HUES48 (cell line): ENCODE measurements at regions not wholly inside any gene's neighbourhood (a gene's known extent, or its start where the extent isn't known, plus 50 kb on each side); places are given as distances from the start of the nearest gene placed in this dataset.
"Not testable (repeated sequence)": the region's sequence is repeated elsewhere in the genome, so short reads cannot be mapped to it uniquely, and the experiment has no call there.

Experiments used
- H3K27ac ChIP-seq: one replicate; pipeline ENCODE4 v1.7.0; 2013; ENCODE audit warnings: low read depth, low read length, inconsistent platforms
- H3K27me3 ChIP-seq: 2 replicates; pipeline ENCODE4 v1.6.1; 2013; ENCODE audit warnings: mild to moderate bottlenecking, low read length; ENCODE audit not compliant: control insufficient read depth, insufficient read depth
- H3K36me3 ChIP-seq: 2 replicates; pipeline ENCODE4 v1.6.1; 2013; ENCODE audit warnings: low read length; ENCODE audit not compliant: control insufficient read depth, insufficient read depth
- H3K4me1 ChIP-seq: 2 replicates; pipeline ENCODE4 v1.6.1; 2013; ENCODE audit warnings: mild to moderate bottlenecking, low read length; ENCODE audit not compliant: control insufficient read depth, insufficient read depth
- H3K4me3 ChIP-seq: 2 replicates; pipeline ENCODE4 v1.5.1; 2013; ENCODE audit warnings: mild to moderate bottlenecking, low read depth, low read length
- H3K9ac ChIP-seq: 2 replicates; pipeline ENCODE4 v1.6.1; 2013; ENCODE audit warnings: mild to moderate bottlenecking, low read depth, low read length, moderate library complexity
- H3K9me3 ChIP-seq: 2 replicates; pipeline ENCODE4 v1.6.1; 2013; ENCODE audit warnings: low read length; ENCODE audit not compliant: control insufficient read depth, insufficient read depth

DNA sequence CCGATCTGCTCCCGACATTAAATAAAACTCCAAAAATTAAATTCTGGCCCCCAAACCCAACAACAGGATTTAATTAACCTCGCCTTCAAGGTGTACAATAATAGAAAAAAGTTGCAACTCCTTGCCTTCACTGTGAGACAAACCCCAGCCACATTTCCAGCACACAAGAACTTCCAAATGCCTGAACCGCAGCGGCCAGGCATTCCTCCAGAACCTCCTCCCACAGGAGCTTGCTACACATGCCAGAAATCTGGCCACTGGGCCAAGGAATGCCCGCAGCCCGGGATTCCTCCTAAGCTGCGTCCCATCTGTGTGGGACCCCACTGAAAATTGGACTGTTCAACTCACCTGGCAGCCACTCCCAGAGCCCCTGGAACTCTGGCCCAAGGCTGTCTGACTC is 88.2 kb upstream of the TRIB2 start:
- not testable (repeated sequence) for H3K27ac ChIP-seq, H3K27me3 ChIP-seq, H3K36me3 ChIP-seq, H3K9me3 ChIP-seq, H3K4me3 ChIP-seq, H3K9ac ChIP-seq
- H3K4me1 ChIP-seq: peaks cover 22% of the 10 kb centered on the region

DNA sequence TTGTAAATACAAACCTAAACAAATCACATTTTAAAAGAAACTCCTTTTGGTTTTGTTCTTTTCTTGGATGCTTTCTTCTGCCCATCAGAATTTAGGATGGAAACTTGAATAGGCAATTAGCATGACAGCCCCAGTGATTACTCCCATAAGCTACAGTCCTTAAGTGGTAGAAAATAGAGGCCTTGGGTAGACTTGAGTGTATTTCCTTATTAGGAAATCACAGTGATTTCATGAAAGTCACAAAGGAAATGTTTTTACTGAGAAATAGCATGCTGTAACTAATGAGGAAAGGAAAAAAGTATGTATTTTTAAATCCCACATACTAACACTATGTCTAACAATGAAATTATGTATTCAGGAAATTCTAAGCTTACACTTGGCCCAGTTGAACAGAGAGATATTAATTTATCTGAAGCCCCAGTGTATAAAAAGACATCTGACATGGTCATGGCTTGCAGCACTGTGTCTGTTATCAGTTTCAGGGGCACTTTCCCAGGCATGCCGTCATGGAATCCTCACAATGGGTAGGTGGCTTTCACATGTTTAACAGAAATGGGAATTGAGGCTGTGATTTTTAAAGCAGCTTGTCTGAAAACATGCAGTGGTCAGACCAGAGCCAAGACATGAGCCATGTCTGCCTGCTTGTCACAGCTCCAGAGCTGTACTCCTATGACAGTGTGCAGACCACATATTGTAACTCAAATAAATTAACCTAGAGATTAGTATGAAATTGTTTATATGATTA is 79.7 kb upstream of the TRIB2 start:
- H3K9me3 ChIP-seq: no peaks in the 10 kb centered on the region
- no peak overlapping the region for H3K27ac ChIP-seq
- no peaks in the 10 kb centered on the region for H3K36me3 ChIP-seq
- H3K27me3 ChIP-seq: no peaks in the 10 kb centered on the region
- 0 out of 2 replicates have a peak, but pooled peaks cover 4% of the 10 kb centered on the region for H3K4me1 ChIP-seq
- H3K4me3 ChIP-seq: no peak overlapping the region
- no peak overlapping the region for H3K9ac ChIP-seq

DNA sequence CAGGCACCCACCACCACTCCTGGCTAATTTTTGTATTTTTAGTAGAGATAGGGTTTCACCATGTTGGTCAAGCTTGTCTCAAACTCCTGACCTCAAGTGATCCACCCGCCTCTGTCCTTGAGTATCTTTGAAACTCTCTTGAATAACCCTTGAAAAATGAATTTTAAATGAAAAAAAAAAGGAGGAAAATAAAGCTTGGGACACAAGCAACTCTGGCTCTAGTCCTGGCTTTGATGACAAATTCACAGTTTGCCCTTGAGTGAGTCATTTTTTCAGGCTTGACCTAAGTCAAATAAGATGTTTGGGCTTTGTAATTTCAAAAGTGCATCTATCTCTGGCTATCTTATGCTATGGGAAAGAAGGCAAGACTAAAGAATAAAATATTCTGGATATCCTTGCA is 79.0 kb upstream of the TRIB2 start:
- Histone ChIP-seq H3K9ac (no peak overlapping the region), H3K4me3 (no peak overlapping the region), H3K27me3 (no peaks in the 10 kb centered on the region), H3K27ac (no peak overlapping the region), H3K9me3 (no peaks in the 10 kb centered on the region), H3K4me1 (0 out of 2 replicates have a peak, but pooled peaks cover 4% of the 10 kb centered on the region), H3K36me3 (no peaks in the 10 kb centered on the region)

DNA sequence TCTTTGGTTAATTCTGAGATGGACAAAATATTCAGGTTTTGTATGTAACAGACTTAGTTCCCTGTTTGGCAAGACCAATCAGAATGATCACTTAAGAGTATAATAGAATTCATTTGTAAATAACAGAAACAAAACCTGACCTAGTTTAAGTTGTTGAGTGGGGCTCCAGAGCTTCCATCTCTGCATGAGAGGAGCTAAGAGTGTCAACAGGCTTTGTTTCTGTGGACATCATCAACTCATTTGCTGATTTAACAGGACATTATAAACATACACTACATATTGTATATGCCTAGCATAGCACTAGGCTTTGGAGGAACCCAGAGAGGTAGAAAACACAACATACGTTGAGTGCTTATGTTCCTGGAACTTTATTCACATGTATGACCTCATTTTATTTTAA is 75.3 kb upstream of the TRIB2 start:
- H3K27ac ChIP-seq: no peak overlapping the region
- no peak overlapping the region for H3K4me3 ChIP-seq
- H3K27me3 ChIP-seq: no peaks in the 10 kb centered on the region
- peaks cover 1% of the 10 kb centered on the region; the same call in 1 of the 2 replicates for H3K9me3 ChIP-seq
- 0 out of 2 replicates have a peak, but pooled peaks cover 3% of the 10 kb centered on the region for H3K4me1 ChIP-seq
- H3K36me3 ChIP-seq: no peaks in the 10 kb centered on the region
- H3K9ac ChIP-seq: no peak overlapping the region

DNA sequence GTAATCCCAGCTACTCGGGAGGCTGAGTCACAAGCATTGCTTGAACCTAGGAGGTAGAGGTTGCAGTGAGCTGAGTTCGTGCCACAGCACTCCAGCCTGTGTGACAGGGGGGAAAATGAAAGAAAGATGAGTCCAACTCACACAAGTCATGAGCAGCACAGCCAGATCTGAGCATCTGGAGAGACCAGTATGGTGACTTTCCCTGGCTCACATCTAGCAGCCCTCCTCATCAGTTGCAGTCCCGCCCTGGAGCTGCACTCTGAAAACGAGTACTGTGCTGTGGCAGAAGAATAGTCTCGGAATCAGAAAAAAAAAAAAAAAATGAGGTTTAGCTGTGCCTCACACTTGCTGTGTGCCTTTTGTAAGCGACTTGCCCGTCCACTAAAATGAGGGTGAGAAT is 74.4 kb upstream of the TRIB2 start:
- Histone ChIP-seq H3K9ac (no peak overlapping the region), H3K36me3 (no peaks in the 10 kb centered on the region), H3K4me3 (no peak overlapping the region)

DNA sequence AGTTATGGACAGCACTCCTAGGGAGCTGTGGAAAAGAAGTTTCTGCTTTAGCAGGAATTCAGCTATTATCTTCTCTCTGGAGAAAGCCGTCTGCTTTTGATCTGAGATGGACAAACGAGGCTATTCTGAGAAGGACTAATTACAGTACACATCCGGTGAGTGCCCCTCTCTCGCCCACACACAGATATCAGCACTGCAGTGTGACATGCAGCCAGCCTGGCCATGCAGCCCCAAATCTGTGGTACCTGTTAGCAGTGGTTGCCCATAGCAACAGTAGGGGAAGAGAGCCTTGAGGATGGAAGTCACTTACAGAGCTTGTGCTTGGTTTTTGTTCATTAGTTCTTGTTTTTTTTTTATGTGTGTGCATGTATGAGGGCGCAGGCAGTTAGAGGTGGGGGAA is 73.9 kb upstream of the TRIB2 start:
- H3K9ac ChIP-seq: no peak overlapping the region
- H3K27ac ChIP-seq: no peak overlapping the region
- H3K9me3 ChIP-seq: peaks cover 4% of the 10 kb centered on the region; the same call in 1 of the 2 replicates
- H3K36me3 ChIP-seq: no peaks in the 10 kb centered on the region
- no peaks in the 10 kb centered on the region for H3K27me3 ChIP-seq
- no peak overlapping the region for H3K4me3 ChIP-seq
- H3K4me1 ChIP-seq: no peaks in the 10 kb centered on the region

More for the DNA sequence above, 74.4 kb upstream of the TRIB2 start:
- H3K4me1 ChIP-seq: no peaks in the 10 kb centered on the region
- no peak overlapping the region for H3K27ac ChIP-seq
- no peaks in the 10 kb centered on the region for H3K27me3 ChIP-seq
- H3K9me3 ChIP-seq: peaks cover 4% of the 10 kb centered on the region; the same call in 1 of the 2 replicates

DNA sequence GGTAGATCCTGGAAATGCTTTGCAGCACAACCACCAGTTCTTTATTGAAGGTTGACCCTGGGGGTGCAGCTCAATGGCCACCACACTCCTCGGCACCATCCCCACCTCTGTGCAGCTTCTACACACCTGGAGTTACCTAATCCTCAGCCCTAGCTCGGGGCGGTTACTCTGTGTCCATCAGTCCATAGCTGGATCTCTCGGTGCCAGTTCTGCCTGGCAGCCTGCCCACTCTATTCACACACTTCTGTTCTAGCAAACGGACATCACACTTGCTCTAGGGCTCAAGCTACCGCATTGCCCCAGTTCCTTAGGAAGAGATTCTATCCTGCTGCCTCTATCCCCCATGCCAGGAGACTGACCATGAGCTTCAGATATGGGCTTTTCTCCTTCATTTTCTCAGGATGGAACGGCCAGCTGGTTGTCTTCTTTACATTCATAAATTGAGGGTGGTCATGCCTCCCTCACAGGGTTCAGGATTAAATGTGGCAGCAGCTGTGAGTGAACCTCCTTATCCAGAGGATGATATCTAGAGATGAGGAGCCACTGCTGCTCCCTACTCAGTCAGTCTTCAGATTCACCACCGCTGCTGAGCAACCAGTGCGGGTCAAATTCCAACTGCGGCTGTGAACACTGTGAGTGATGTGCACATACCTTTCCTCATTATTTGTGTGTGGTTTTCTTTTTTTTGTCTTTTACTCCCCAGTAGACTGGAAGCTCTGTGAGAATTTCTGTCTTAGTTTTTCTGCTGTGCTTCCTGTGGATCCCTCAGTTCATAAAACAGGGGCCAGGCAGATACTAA is 66.9 kb upstream of the TRIB2 start:
- Histone ChIP-seq H3K4me3 (no peak overlapping the region), H3K27ac (no peak overlapping the region), H3K9ac (no peak overlapping the region), H3K4me1 (no peaks in the 10 kb centered on the region), H3K9me3 (peaks cover 4% of the 10 kb centered on the region; the same call in 1 of the 2 replicates), H3K36me3 (no peaks in the 10 kb centered on the region), H3K27me3 (no peaks in the 10 kb centered on the region)

DNA sequence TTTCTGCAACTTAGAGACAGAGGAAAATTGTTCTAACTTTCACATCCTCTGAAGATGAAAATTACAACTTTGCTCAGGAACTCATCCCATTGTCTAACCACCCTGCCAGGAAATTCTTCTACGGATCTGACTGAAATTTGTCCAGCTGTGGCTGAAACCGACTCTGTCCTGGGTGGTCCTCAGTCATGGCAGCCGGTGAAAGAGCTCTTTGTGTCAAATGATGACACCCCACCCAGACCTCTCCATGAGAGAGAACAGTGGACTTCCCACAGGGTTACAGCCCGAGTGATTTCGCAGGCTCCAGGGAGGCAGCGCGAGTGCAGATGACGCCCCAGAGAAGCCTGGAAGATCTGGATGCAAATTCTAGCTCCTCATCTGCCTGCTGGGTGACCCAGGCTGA is 65.1 kb upstream of the TRIB2 start:
- peaks cover under 1% of the 10 kb centered on the region; the same call in 1 of the 2 replicates for H3K9me3 ChIP-seq
- no peak overlapping the region for H3K4me3 ChIP-seq
- no peaks in the 10 kb centered on the region for H3K36me3 ChIP-seq
- no peak overlapping the region for H3K27ac ChIP-seq
- H3K9ac ChIP-seq: no peak overlapping the region
- no peaks in the 10 kb centered on the region for H3K27me3 ChIP-seq
- H3K4me1 ChIP-seq: no peaks in the 10 kb centered on the region

DNA sequence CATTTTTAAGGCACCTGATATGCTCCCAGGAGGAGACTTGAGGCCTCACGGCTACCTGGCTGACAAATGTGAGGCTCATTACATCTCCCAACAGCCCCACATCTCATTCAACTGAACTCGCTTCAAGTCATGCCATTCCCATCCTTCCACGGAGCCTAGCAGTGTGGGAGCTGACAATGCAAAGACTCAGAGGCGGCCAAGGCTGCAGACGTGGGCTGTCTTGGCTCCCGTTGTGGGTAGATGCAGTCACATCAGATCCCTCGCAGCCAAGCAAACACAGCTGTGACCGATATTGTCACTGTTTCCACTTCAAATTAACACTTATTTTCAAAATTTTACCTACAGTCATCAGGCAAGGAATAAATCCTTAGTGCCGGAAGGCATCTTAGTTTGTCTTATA is 64.0 kb upstream of the TRIB2 start:
- Histone ChIP-seq H3K9ac (no peak overlapping the region), H3K27me3 (no peaks in the 10 kb centered on the region), H3K9me3 (no peaks in the 10 kb centered on the region), H3K36me3 (no peaks in the 10 kb centered on the region), H3K4me1 (no peaks in the 10 kb centered on the region), H3K4me3 (no peak overlapping the region), H3K27ac (no peak overlapping the region)

DNA sequence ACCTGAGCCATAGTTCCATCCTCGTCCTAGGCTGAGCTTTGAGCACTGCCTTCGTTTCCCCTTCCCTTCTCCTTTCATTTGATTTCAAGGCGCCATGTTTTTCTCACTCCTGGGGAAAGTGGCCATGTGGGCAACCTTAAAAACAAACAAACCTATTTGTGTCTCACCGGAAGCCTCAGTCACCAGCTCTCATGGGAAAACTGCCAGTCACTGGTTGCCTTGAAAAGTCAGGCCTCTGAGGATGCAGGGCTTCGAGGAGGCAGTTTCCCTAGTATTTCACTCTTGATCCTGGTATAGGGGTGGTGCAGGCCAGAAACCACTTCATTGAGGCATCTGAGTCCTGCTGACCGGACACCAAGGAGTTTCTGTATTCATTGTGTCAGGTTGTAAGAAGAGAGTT is 59.2 kb upstream of the TRIB2 start:
- no peaks in the 10 kb centered on the region for H3K9me3 ChIP-seq
- no peaks in the 10 kb centered on the region for H3K4me1 ChIP-seq
- no peaks in the 10 kb centered on the region for H3K36me3 ChIP-seq
- no peak overlapping the region for H3K4me3 ChIP-seq
- no peak overlapping the region for H3K9ac ChIP-seq
- H3K27ac ChIP-seq: no peak overlapping the region
- H3K27me3 ChIP-seq: no peaks in the 10 kb centered on the region

DNA sequence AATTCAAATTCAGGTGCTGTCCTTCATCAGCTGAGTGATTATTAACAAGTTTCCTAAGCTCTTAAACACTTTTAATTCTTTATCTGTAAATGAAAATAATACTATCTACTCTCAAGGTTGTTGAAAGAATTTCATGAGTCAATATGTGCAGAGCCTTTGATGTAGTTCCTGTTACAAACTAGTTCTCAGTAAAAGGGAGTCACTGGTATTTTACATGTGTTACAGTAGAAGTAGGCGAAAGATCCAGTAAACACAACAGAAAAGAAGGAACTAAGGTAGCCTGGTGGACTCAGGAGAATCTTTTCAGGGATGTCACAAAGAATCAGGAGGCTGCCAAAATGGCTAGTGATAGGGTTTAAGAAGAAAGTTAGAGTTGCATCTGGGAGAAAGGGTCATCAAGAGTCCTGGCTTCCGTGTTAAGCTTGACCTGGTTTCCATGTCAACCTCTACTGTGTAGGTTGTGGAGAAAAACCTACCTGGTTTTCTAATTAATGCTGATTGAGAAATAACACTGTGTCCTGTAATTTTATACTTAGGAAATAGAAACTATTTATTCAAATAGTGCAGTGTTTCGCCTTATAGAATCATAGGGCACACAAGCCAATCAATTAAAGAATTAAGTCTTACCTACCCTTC is 58.3 kb upstream of the TRIB2 start:
- no peak overlapping the region for H3K4me3 ChIP-seq
- H3K36me3 ChIP-seq: no peaks in the 10 kb centered on the region
- H3K9ac ChIP-seq: no peak overlapping the region
- no peaks in the 10 kb centered on the region for H3K9me3 ChIP-seq
- H3K27me3 ChIP-seq: no peaks in the 10 kb centered on the region
- H3K4me1 ChIP-seq: no peaks in the 10 kb centered on the region
- no peak overlapping the region for H3K27ac ChIP-seq
